Osteoblast (primary cell): ENCODE measurements at regions not wholly inside any gene's neighbourhood (a gene's known extent, or its start where the extent isn't known, plus 50 kb on each side); places are given as distances from the start of the nearest gene placed in this dataset.

Experiments used
- DNase-seq: peaks from one replicate; pipeline ENCODE4 v3.0.0; 2011; ENCODE audit warnings: low spot score, mixed read lengths; ENCODE audit not compliant: insufficient read length; ENCODE audit errors: missing footprints
- H2AFZ ChIP-seq: 2 replicates; pipeline ENCODE4 v1.6.0; 2011; ENCODE audit warnings: mild to moderate bottlenecking, low read length
- H3K27ac ChIP-seq: 2 replicates; pipeline ENCODE4 v1.5.1; 2011; ENCODE audit warnings: mild to moderate bottlenecking, low read depth, low read length, moderate library complexity
- H3K27me3 ChIP-seq: 2 replicates; pipeline ENCODE4 v1.6.0; 2012; ENCODE audit warnings: mild to moderate bottlenecking, control low read depth, inconsistent platforms, low read length, moderate library complexity; ENCODE audit not compliant: insufficient read depth
- H3K36me3 ChIP-seq: 2 replicates; pipeline ENCODE4 v1.5.1; 2011; ENCODE audit warnings: mild to moderate bottlenecking, low read length, control low read depth, moderate library complexity; ENCODE audit not compliant: insufficient read depth
- H3K4me1 ChIP-seq: 2 replicates; pipeline ENCODE4 v1.5.1; 2011; ENCODE audit warnings: mild to moderate bottlenecking, low read length, control low read depth, moderate library complexity; ENCODE audit not compliant: insufficient read depth
- H3K4me2 ChIP-seq: 2 replicates; pipeline ENCODE4 v1.6.0; 2011; ENCODE audit warnings: mild to moderate bottlenecking, low read length; ENCODE audit not compliant: insufficient read depth
- H3K4me3 ChIP-seq: fragments of 200-600 bp; sonication (generic); 3 replicates; pipeline ENCODE4 v1.5.1; 2012; ENCODE audit warnings: mild to moderate bottlenecking, low read length, inconsistent platforms; ENCODE audit not compliant: insufficient read depth
- H3K79me2 ChIP-seq: 2 replicates; pipeline ENCODE4 v1.6.0; 2012; ENCODE audit warnings: mild to moderate bottlenecking, low read length, control low read depth, inconsistent platforms; ENCODE audit not compliant: insufficient read depth
- H3K9me3 ChIP-seq: 2 replicates; pipeline ENCODE4 v1.5.1; 2011; ENCODE audit warnings: low read depth, low read length, control low read depth
- H4K20me1 ChIP-seq: 2 replicates; pipeline ENCODE4 v1.6.0; 2012; ENCODE audit warnings: mild to moderate bottlenecking, low read length, control low read depth; ENCODE audit not compliant: insufficient read depth
- CTCF ChIP-seq: IDR thresholded peaks from 2 replicates; pipeline ENCODE4 v1.5.1; 2011; ENCODE audit warnings: mild to moderate bottlenecking, low read depth, low read length, moderate library complexity; ENCODE audit errors: extremely low read depth

DNA sequence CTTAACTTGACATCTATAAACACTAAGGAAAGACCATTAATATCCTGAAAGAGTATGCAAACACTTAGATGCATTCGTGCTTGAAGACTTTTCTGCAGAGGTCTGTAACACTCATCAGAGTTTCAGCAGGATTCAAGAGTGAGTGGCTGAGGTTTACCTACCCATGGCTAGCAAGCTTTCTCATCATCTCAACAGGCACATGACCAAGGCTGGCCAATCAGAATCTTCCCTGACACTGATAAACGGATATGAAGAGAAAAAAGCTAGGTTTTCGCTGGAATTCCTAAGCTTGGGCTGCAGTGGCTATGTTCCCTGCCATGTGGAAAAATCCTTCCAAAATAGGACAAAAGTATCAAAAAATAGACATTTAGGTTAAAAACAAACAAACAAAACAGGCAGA, 162.1 kb upstream of the USP15 start:
- H3K36me3 ChIP-seq, result no peaks in the 10 kb centered on the region
- H3K27ac ChIP-seq, result no peak overlapping the region

DNA sequence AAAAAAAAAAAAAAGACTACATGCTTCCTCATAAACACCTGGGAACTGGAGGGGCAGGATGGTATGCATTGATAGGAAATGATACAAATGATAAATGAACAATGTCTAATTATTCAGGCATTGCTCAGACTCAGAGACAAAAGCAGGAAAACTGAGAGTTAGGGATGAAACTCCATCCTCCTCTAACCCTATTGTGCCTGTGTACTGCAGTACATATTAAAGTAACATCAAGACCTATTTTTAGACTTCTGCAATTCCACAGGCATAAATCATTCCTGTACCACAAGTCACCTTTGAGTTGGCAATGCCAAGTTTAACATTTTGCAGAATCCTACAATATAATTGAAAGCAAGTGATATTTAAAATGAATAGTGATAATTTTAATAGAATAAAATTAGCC, 156.5 kb upstream of the USP15 start:
- H3K36me3 ChIP-seq, result no peaks in the 10 kb centered on the region
- DNase-seq, result no peak
- H2AFZ ChIP-seq, result no peak overlapping the region
- H3K79me2 ChIP-seq, result no peaks in the 10 kb centered on the region
- no peaks in the 10 kb centered on the region for H3K9me3 ChIP-seq
- H3K27ac ChIP-seq, result no peak overlapping the region
- H3K4me2 ChIP-seq, result no peak overlapping the region
- H3K27me3 ChIP-seq, result no peaks in the 10 kb centered on the region
- no peak overlapping the region for H3K4me3 ChIP-seq
- H3K4me1 ChIP-seq, result no peaks in the 10 kb centered on the region
- H4K20me1 ChIP-seq, result no peaks in the 10 kb centered on the region
- no peak for TF ChIP-seq CTCF

More for the DNA sequence above, 162.1 kb upstream of the USP15 start:
- Histone ChIP-seq H3K4me3 (no peak overlapping the region), H3K27me3 (no peaks in the 10 kb centered on the region), H3K79me2 (no peaks in the 10 kb centered on the region), H4K20me1 (no peaks in the 10 kb centered on the region), H3K4me2 (no peak overlapping the region), H2AFZ (no peak overlapping the region), H3K4me1 (no peaks in the 10 kb centered on the region), H3K9me3 (no peaks in the 10 kb centered on the region)
- TF ChIP-seq CTCF, result no peak
- no peak for DNase-seq

GRCh38 chr12:62106547-62107185, 153.5 kb upstream of the USP15 start:
- Histone ChIP-seq H2AFZ (no peak overlapping the region), H3K27ac (no peak overlapping the region), H3K4me3 (no peak overlapping the region), H3K27me3 (no peaks in the 10 kb centered on the region), H3K79me2 (no peaks in the 10 kb centered on the region), H4K20me1 (no peaks in the 10 kb centered on the region), H3K9me3 (no peaks in the 10 kb centered on the region), H3K4me1 (no peaks in the 10 kb centered on the region), H3K4me2 (no peak overlapping the region), H3K36me3 (no peaks in the 10 kb centered on the region)
- DNase-seq, result no peak
- TF ChIP-seq CTCF, result no peak

GRCh38 chr12:62113366-62114011, 146.7 kb upstream of the USP15 start:
- no peaks in the 10 kb centered on the region for H3K36me3 ChIP-seq
- H2AFZ ChIP-seq, result no peak overlapping the region
- H4K20me1 ChIP-seq, result no peaks in the 10 kb centered on the region
- H3K4me1 ChIP-seq, result no peaks in the 10 kb centered on the region
- H3K79me2 ChIP-seq, result no peaks in the 10 kb centered on the region
- H3K9me3 ChIP-seq, result no peaks in the 10 kb centered on the region
- H3K27ac ChIP-seq, result no peak overlapping the region
- no peak overlapping the region for H3K4me3 ChIP-seq
- TF ChIP-seq CTCF, result no peak
- no peaks in the 10 kb centered on the region for H3K27me3 ChIP-seq
- no peak overlapping the region for H3K4me2 ChIP-seq
- no peak for DNase-seq
